PC-9 (cell line): ENCODE measurements at regions not wholly inside any gene's neighbourhood (a gene's known extent, or its start where the extent isn't known, plus 50 kb on each side); places are given as distances from the start of the nearest gene placed in this dataset.

Experiments
- CTCF ChIP-seq: fragments of 200-600 bp; sonication (generic); conservative IDR thresholded peaks from 2 replicates; pipeline ENCODE4 v1.6.1; 2017; ENCODE audit warnings: mixed run types, antibody characterized with exemption, mild to moderate bottlenecking, moderate library complexity
- EZH2 ChIP-seq: fragments of 200-600 bp; sonication (generic); IDR thresholded peaks from 2 replicates; pipeline ENCODE4 v1.8.0; 2017; ENCODE audit warnings: antibody characterized with exemption, low read depth

DNA sequence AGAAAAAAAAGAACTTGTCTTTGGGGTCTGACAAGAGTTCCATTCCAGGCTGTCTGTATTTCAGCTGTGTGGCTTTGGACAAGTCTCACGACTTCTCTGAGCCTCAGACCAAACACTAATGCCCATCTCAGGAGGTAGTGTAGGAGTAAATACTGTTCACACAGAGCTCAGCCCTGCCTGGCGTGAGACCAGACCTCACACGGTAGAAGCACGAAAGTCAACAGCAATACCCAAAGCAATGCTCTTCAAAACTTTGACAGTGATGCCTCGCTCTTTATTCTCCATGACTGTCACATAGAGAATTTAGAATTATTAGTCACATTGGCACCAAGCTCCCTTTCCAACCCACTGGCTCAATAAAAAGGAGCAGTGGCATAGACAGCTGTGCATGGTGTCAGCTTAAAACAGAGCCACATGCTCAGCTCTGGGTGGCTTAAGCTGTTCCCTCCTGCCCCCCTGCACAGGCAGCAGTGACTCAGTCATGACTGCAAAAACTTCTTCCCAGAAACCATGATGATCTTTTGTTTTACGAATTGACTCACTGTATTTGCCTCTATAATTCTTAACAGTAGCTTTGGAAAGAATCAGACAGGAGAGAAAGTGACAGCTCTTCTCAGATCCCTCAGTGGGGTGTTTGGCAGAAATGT, 74.0 kb upstream of the PHF21B start:
- TF ChIP-seq CTCF (no peak), EZH2 (no peak)
